HUES48 (cell line): ENCODE measurements at regions not wholly inside any gene's neighbourhood (a gene's known extent, or its start where the extent isn't known, plus 50 kb on each side); places are given as distances from the start of the nearest gene placed in this dataset.

Source experiments
- H3K27ac ChIP-seq: one replicate; pipeline ENCODE4 v1.7.0; 2013; ENCODE audit warnings: low read depth, low read length, inconsistent platforms
- H3K27me3 ChIP-seq: 2 replicates; pipeline ENCODE4 v1.6.1; 2013; ENCODE audit warnings: mild to moderate bottlenecking, low read length; ENCODE audit not compliant: control insufficient read depth, insufficient read depth
- H3K36me3 ChIP-seq: 2 replicates; pipeline ENCODE4 v1.6.1; 2013; ENCODE audit warnings: low read length; ENCODE audit not compliant: control insufficient read depth, insufficient read depth
- H3K4me1 ChIP-seq: 2 replicates; pipeline ENCODE4 v1.6.1; 2013; ENCODE audit warnings: mild to moderate bottlenecking, low read length; ENCODE audit not compliant: control insufficient read depth, insufficient read depth
- H3K4me3 ChIP-seq: 2 replicates; pipeline ENCODE4 v1.5.1; 2013; ENCODE audit warnings: mild to moderate bottlenecking, low read depth, low read length
- H3K9ac ChIP-seq: 2 replicates; pipeline ENCODE4 v1.6.1; 2013; ENCODE audit warnings: mild to moderate bottlenecking, low read depth, low read length, moderate library complexity
- H3K9me3 ChIP-seq: 2 replicates; pipeline ENCODE4 v1.6.1; 2013; ENCODE audit warnings: low read length; ENCODE audit not compliant: control insufficient read depth, insufficient read depth

GRCh38 chr1:201589186-201589585 lies 50.3 kb downstream of the NAV1 start:
- peaks cover 33% of the 10 kb centered on the region for H3K4me1 ChIP-seq
- H3K9ac ChIP-seq, result no peak overlapping the region
- H3K27ac ChIP-seq, result no peak overlapping the region

GRCh38 chr1:201590474-201590873 lies 51.5 kb downstream of the NAV1 start:
- H3K4me1 ChIP-seq, result peaks cover 37% of the 10 kb centered on the region
- no peaks in the 10 kb centered on the region for H3K9me3 ChIP-seq
- H3K27ac ChIP-seq, result no peak overlapping the region
- no peak overlapping the region for H3K9ac ChIP-seq
- no peak overlapping the region for H3K4me3 ChIP-seq
- no peaks in the 10 kb centered on the region for H3K27me3 ChIP-seq
- H3K36me3 ChIP-seq, result no peaks in the 10 kb centered on the region

More at GRCh38 chr1:201589186-201589585, 50.3 kb downstream of the NAV1 start:
- Histone ChIP-seq H3K36me3 (no peaks in the 10 kb centered on the region), H3K9me3 (no peaks in the 10 kb centered on the region), H3K27me3 (no peaks in the 10 kb centered on the region), H3K4me3 (no peak overlapping the region)

GRCh38 chr1:201591348-201591747 lies 52.4 kb downstream of the NAV1 start:
- Histone ChIP-seq H3K4me3 (no peak overlapping the region), H3K27me3 (no peaks in the 10 kb centered on the region), H3K4me1 (peaks cover 37% of the 10 kb centered on the region), H3K27ac (no peak overlapping the region), H3K9ac (no peak overlapping the region), H3K9me3 (no peaks in the 10 kb centered on the region), H3K36me3 (no peaks in the 10 kb centered on the region)

DNA sequence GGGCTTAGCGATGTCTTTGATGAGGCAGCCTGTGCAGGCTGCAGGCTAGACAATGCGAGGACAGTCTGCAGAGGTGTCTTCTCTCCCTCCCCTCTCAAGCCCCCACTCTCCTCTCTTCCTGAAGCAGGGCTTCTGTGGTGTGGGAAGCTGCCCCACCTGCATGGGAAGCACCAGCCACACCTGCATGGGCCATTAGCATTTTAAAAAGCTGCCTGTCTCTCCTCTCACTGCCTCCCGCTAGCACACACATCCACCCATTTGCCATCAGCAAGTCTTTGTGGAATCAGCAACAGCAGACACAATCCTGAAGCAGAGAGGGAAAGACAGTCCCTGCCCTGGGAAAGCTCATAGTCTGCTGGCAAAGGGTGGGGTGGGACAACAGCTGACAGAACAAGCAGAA lies 53.1 kb downstream of the NAV1 start:
- H3K27me3 ChIP-seq, result no peaks in the 10 kb centered on the region
- 0 out of 2 replicates have a peak overlapping the region, but pooled peaks have one; percentile 9 for H3K4me3 ChIP-seq
- peaks cover 37% of the 10 kb centered on the region for H3K4me1 ChIP-seq
- no peaks in the 10 kb centered on the region for H3K36me3 ChIP-seq
- no peaks in the 10 kb centered on the region for H3K9me3 ChIP-seq
- no peak overlapping the region for H3K9ac ChIP-seq
- no peak overlapping the region for H3K27ac ChIP-seq

GRCh38 chr1:201593200-201593921 lies 54.4 kb downstream of the NAV1 start:
- H3K4me1 ChIP-seq, result peaks cover 37% of the 10 kb centered on the region
- no peak overlapping the region for H3K9ac ChIP-seq
- no peak overlapping the region for H3K4me3 ChIP-seq
- no peak overlapping the region for H3K27ac ChIP-seq
- H3K9me3 ChIP-seq, result no peaks in the 10 kb centered on the region
- no peaks in the 10 kb centered on the region for H3K36me3 ChIP-seq
- H3K27me3 ChIP-seq, result no peaks in the 10 kb centered on the region

DNA sequence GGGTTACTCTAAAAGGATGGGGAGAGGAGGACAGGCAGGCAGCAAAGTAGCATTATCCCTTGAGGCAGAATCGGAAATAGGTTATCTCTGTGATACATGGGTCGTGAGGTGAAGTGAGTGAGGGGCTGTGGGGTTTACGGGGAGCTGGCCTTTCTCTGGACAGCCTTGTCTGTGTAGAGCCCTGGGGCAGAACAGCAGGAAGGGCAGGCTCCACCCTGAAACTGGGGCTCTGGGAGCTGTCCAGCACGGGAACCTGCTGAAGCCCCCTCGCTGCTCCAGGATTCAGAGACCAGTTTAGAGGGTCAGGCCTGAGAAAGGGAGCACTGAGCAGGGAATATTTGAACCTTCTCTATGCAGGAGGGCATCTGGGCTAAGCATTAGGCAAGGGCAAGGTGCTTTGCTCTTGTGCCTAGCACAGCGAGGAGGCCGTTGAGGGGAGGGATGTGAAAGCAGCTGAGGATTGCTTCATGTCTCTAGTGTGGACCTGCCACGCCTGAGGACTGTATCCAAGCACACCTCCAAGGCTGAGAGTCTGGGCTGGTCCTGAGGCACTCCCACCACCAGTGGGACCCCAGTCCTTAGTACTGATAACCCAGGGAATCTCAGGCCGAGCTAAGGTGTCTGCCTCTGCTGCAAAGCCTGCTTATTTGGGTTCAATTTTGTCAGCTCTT lies 55.8 kb downstream of the NAV1 start:
- H3K36me3 ChIP-seq, result no peaks in the 10 kb centered on the region
- H3K4me1 ChIP-seq, result peaks cover 37% of the 10 kb centered on the region
- H3K9me3 ChIP-seq, result no peaks in the 10 kb centered on the region
- no peak overlapping the region for H3K4me3 ChIP-seq
- no peaks in the 10 kb centered on the region for H3K27me3 ChIP-seq
- H3K9ac ChIP-seq, result no peak overlapping the region
- no peak overlapping the region for H3K27ac ChIP-seq

- H3K4me1 ChIP-seq, result peaks cover 37% of the 10 kb centered on the region
- no peaks in the 10 kb centered on the region for H3K36me3 ChIP-seq
- H3K27me3 ChIP-seq, result no peaks in the 10 kb centered on the region
- H3K4me3 ChIP-seq, result no peak overlapping the region
- no peaks in the 10 kb centered on the region for H3K9me3 ChIP-seq
- no peak overlapping the region for H3K27ac ChIP-seq
- no peak overlapping the region for H3K9ac ChIP-seq
These were observed 56.5 kb downstream of the NAV1 start for GRCh38 chr1:201595381-201595780.

- Histone ChIP-seq H3K27me3 (no peaks in the 10 kb centered on the region), H3K9me3 (no peaks in the 10 kb centered on the region), H3K36me3 (no peaks in the 10 kb centered on the region), H3K27ac (no peak overlapping the region), H3K9ac (no peak overlapping the region), H3K4me1 (peaks cover 31% of the 10 kb centered on the region), H3K4me3 (no peak overlapping the region)
These were observed 57.4 kb downstream of the NAV1 start for GRCh38 chr1:201596101-201596868.

DNA sequence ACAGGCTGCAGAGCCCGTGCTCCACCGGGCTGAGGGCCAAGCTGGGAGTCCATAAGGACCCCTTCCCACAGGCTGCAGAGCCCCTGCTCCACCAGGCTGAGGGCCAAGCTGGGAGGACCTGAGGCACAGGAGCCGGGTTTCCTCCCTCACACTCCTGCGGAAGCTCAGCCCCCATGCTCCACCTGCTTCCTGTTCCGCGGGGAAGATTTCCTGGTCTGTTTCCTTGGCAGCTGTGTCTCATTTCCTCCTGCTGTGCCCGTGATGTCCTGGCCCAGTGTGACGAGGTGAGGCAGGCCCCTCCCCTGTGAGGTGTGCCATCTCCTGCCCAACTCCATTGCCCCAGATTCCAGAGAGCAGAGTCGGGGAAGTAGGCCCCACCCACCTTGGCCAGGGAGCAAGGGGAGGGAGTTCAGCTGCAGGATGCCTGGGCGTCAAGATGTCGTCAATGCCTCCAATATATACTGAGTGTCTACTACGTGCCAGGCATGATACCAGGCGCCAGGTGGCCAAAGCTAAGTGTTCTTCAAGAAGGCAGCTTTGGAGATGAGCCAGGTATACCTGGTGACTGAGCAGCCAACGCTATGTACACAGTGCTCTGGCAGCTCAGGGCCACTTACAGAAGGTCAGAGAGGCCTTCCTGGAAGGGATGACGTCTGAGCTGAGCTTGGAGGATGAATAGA lies 58.8 kb downstream of the NAV1 start:
- H3K36me3 ChIP-seq, result no peaks in the 10 kb centered on the region
- H3K27ac ChIP-seq, result no peak overlapping the region
- no peaks in the 10 kb centered on the region for H3K9me3 ChIP-seq
- no peaks in the 10 kb centered on the region for H3K27me3 ChIP-seq
- no peak overlapping the region for H3K4me3 ChIP-seq
- H3K4me1 ChIP-seq, result peaks cover 17% of the 10 kb centered on the region
- H3K9ac ChIP-seq, result no peak overlapping the region

DNA sequence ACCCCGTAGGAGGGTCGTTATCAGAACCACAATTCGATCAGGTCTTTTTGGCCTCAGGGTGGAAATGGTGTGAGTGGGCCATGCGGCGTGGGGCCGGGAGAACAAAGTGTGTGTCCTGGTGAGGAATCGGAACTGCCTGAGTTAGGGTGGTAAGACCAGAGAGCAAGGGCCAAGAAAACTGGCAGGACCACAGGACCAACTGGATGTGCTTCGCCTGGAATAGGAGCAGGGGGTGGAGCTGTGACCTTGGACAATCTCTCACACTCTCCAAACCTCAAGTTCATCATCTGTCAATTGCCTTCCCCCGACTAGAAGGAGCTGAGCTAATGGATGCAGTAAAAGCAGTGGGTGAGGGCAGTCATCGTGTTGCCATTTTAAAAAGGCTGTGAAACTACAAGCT lies 59.5 kb downstream of the NAV1 start:
- H3K36me3 ChIP-seq, result no peaks in the 10 kb centered on the region
- no peak overlapping the region for H3K4me3 ChIP-seq
- H3K27ac ChIP-seq, result no peak overlapping the region
- H3K4me1 ChIP-seq, result peaks cover 10% of the 10 kb centered on the region
- H3K9ac ChIP-seq, result no peak overlapping the region
- H3K9me3 ChIP-seq, result no peaks in the 10 kb centered on the region
- H3K27me3 ChIP-seq, result no peaks in the 10 kb centered on the region
